ENCODE measurements at regions not wholly inside any gene's neighbourhood (a gene's known extent, or its start where the extent isn't known, plus 50 kb on each side); places are given as distances from the start of the nearest gene placed in this dataset.

DNA sequence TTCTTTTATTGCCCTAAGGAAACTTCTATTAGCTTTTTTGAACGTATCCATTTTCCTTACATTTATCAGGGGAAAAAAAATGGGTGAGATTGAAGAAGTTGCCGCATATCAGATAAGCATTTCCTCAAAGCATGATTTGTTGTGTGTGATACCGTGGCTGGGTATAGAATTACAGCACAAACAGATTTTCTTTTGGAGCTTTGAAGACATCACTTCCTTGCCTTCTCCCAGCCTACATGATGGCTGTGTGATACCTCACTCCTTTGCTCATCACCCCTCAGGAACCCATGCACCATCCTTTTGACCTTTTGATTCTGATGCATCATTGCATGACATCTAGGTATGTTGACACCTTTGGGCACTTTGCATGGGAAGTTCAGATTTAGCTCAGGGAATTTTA lies 1155.3 kb downstream of the BRD1 start:
- Histone ChIP-seq H3K4me3 (ENCODE audit: low read length) (no peak overlapping the region), H4K20me1 (ENCODE audit: insufficient read depth, low read length) (no peaks in the 10 kb centered on the region), H3K9me3 (replicated peaks; ENCODE audit: insufficient read depth, low read length) (no peaks in the 10 kb centered on the region), H2AFZ (ENCODE audit: low read length) (no peak overlapping the region), H3F3A (ENCODE audit: insufficient read depth, low read length) (no peaks in the 10 kb centered on the region), H3K79me2 (ENCODE audit: low read length) (0 out of 2 replicates have a peak, but pooled peaks cover 7% of the 10 kb centered on the region), H3K9ac (ENCODE audit: low read length) (no peak overlapping the region), H3K4me2 (ENCODE audit: low read depth, low read length) (no peak overlapping the region), H3K27ac (ENCODE audit: low read length) (no peak overlapping the region), H3K4me1 (ENCODE audit: low read length) (no peaks in the 10 kb centered on the region), H3K36me3 (replicated peaks; ENCODE audit: insufficient read depth, low read length) (no peaks in the 10 kb centered on the region), H3K27me3 (replicated peaks; ENCODE audit: insufficient read depth, low read length) (no peaks in the 10 kb centered on the region), H3K9me2 (replicated peaks; ENCODE audit: insufficient read depth, low read length) (no peaks in the 10 kb centered on the region)
- TF ChIP-seq EZH2phosphoT487 (IDR thresholded peaks at IDR 0.05; ENCODE audit: low read length) (no peak), EZH2 (optimal IDR thresholded peaks at IDR 0.05; ENCODE audit: low read depth, low read length) (no peak)
- TF ChIP-seq, protein P1, sequence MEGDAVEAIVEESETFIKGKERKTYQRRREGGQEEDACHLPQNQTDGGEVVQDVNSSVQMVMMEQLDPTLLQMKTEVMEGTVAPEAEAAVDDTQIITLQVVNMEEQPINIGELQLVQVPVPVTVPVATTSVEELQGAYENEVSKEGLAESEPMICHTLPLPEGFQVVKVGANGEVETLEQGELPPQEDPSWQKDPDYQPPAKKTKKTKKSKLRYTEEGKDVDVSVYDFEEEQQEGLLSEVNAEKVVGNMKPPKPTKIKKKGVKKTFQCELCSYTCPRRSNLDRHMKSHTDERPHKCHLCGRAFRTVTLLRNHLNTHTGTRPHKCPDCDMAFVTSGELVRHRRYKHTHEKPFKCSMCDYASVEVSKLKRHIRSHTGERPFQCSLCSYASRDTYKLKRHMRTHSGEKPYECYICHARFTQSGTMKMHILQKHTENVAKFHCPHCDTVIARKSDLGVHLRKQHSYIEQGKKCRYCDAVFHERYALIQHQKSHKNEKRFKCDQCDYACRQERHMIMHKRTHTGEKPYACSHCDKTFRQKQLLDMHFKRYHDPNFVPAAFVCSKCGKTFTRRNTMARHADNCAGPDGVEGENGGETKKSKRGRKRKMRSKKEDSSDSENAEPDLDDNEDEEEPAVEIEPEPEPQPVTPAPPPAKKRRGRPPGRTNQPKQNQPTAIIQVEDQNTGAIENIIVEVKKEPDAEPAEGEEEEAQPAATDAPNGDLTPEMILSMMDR (IDR thresholded peaks at IDR 0.05; ENCODE audit: low read length), result no peak
- no peak for DNase-seq

DNA sequence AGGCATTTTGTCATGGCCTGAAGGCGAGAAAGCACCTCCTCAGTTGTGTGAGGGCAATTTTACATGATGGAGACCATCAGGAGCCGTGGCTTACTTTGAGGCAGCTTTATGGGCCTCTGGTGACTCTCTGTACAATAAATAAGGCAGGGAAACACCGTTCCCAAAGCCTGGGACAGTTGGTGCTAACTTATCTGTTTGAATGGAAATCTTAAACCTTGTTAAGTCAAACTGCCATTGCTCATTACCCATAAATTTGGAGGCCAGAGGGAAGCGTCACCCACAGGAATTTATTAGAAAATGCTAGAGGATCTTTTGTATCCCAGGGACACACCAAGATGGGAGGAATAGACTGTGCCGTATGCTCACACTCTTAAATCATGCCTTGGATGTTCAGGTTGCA lies 1156.9 kb downstream of the BRD1 start:
- Histone ChIP-seq H3K27ac (ENCODE audit: low read length) (no peak overlapping the region), H3K27me3 (replicated peaks; ENCODE audit: insufficient read depth, low read length) (no peaks in the 10 kb centered on the region), H3K9me3 (replicated peaks; ENCODE audit: insufficient read depth, low read length) (no peaks in the 10 kb centered on the region), H3K9me2 (replicated peaks; ENCODE audit: insufficient read depth, low read length) (no peaks in the 10 kb centered on the region), H2AFZ (ENCODE audit: low read length) (no peak overlapping the region), H3F3A (ENCODE audit: insufficient read depth, low read length) (no peaks in the 10 kb centered on the region), H3K9ac (ENCODE audit: low read length) (no peak overlapping the region), H4K20me1 (ENCODE audit: insufficient read depth, low read length) (no peaks in the 10 kb centered on the region), H3K79me2 (ENCODE audit: low read length) (0 out of 2 replicates have a peak, but pooled peaks cover 7% of the 10 kb centered on the region), H3K36me3 (replicated peaks; ENCODE audit: insufficient read depth, low read length) (no peaks in the 10 kb centered on the region), H3K4me2 (ENCODE audit: low read depth, low read length) (no peak overlapping the region), H3K4me3 (ENCODE audit: low read length) (no peak overlapping the region), H3K4me1 (ENCODE audit: low read length) (no peaks in the 10 kb centered on the region)
- no peak for DNase-seq
- TF ChIP-seq, protein P1 (IDR thresholded peaks at IDR 0.05; ENCODE audit: low read length), result no peak
- TF ChIP-seq EZH2 (optimal IDR thresholded peaks at IDR 0.05; ENCODE audit: low read depth, low read length) (no peak), EZH2phosphoT487 (IDR thresholded peaks at IDR 0.05; ENCODE audit: low read length) (no peak)

DNA sequence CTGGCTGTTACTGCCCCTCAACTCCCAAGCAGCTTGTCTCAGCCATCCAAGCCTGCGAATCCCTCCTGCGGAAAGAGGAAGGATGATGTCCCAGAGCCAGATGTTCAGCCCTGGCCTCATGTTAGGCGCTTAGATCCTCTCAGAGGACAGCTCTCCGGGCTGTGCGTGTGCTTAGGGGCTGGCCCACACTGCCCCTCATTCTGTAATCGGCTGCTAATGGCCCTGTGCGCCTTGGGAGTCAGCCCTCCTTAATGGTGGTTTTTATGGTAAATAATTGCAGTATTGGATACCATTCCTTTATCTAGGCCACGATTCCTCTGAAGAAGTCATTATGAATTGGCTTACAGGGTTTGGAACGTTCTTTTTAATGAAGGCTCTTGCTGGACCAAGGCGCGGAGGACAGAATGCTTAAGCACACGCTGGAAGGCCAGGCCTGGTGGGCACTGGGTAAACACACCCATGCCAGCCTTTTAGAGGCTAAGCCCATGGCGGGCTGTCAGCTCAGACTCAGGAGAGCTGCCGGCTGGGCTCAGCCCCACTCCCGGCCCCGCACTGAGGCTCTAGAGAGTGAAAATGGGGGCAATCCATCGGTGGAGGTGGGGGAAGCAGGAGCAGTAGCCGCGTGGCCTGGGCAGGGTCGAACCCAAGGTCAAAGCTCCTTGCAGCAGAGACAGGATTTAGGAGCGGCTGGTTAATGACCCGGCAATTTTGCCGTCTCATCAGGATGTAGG lies 1157.5 kb downstream of the BRD1 start:
- TF ChIP-seq EZH2phosphoT487 (IDR thresholded peaks at IDR 0.05; ENCODE audit: low read length) (no peak), EZH2 (optimal IDR thresholded peaks at IDR 0.05; ENCODE audit: low read depth, low read length) (no peak)
- TF ChIP-seq, protein P1 (IDR thresholded peaks at IDR 0.05; ENCODE audit: low read length), result no peak
- no peak overlapping the region for H3K9ac ChIP-seq (ENCODE audit: low read length)

More for the DNA sequence above, 1157.5 kb downstream of the BRD1 start:
- Histone ChIP-seq H4K20me1 (ENCODE audit: insufficient read depth, low read length) (no peaks in the 10 kb centered on the region), H3K4me2 (ENCODE audit: low read depth, low read length) (no peak overlapping the region), H3K4me3 (ENCODE audit: low read length) (no peak overlapping the region), H3K27me3 (replicated peaks; ENCODE audit: insufficient read depth, low read length) (no peaks in the 10 kb centered on the region), H3K9me2 (replicated peaks; ENCODE audit: insufficient read depth, low read length) (no peaks in the 10 kb centered on the region), H3K79me2 (ENCODE audit: low read length) (peaks cover 7% of the 10 kb centered on the region; the same call in 1 of the 2 replicates), H3K27ac (ENCODE audit: low read length) (no peak overlapping the region), H3F3A (ENCODE audit: insufficient read depth, low read length) (no peaks in the 10 kb centered on the region), H3K9me3 (replicated peaks; ENCODE audit: insufficient read depth, low read length) (no peaks in the 10 kb centered on the region), H3K36me3 (replicated peaks; ENCODE audit: insufficient read depth, low read length) (no peaks in the 10 kb centered on the region), H3K4me1 (ENCODE audit: low read length) (no peaks in the 10 kb centered on the region), H2AFZ (ENCODE audit: low read length) (no peak overlapping the region)
- no peak for DNase-seq

Data from MM.1S (cell line).